ENCODE measurements at regions not wholly inside any gene's neighbourhood (a gene's known extent, or its start where the extent isn't known, plus 50 kb on each side); places are given as distances from the start of the nearest gene placed in this dataset.

- TF ChIP-seq CTCF (IDR thresholded peaks at IDR 0.05; ENCODE audit: low read depth, low read length, poor library complexity, severe bottlenecking): no peak
- TF ChIP-seq EZH2phosphoT487 (IDR thresholded peaks at IDR 0.05; ENCODE audit: borderline replicate concordance, low read length): no peak
Measured at GRCh38 chr1:82845866-82846265, 1045.1 kb downstream of the ADGRL2 start.
